NB4 (cell line): ENCODE measurements at regions not wholly inside any gene's neighbourhood (a gene's known extent, or its start where the extent isn't known, plus 50 kb on each side); places are given as distances from the start of the nearest gene placed in this dataset.

Experiments
- CTCF ChIP-seq: IDR thresholded peaks from one replicate; pipeline ENCODE4 v1.5.1; 2012; ENCODE audit warnings: low read depth, low read length
- MAX ChIP-seq: IDR thresholded peaks from 2 replicates; pipeline ENCODE4 v1.6.1; 2011; ENCODE audit warnings: low read depth, low read length
- POLR2A ChIP-seq: IDR thresholded peaks from 2 replicates; pipeline ENCODE4 v1.6.1; 2011; ENCODE audit warnings: mild to moderate bottlenecking; ENCODE audit not compliant: insufficient read length; ENCODE audit errors: extremely low read depth

GRCh38 chrX:42565739-42566138 is 212.2 kb downstream of the PPP1R2C start:
- TF ChIP-seq POLR2A (no peak), CTCF (no peak), MAX (no peak)
